ENCODE measurements at regions not wholly inside any gene's neighbourhood (a gene's known extent, or its start where the extent isn't known, plus 50 kb on each side); places are given as distances from the start of the nearest gene placed in this dataset.

DNA sequence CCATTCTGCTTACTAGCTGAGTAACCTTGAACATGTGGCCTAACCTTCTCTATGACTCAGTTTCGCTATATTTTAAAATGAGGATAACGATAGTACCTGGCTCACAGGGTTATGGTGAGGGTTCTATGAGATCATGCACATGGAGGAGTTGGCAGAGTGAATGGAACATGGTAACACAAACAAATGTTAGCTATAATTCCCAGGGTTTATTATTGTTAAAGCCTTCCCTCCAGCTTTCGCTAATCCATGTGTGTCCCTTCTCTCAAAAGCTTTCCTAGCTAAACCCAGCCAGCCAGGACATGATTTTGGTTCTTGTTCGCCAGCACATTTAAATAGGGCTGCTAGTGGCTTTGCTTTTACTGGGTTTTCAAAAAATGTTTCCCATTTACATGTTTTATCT, 361.0 kb upstream of the NFE2L3 start:
- FAIRE-seq: no peak

DNA sequence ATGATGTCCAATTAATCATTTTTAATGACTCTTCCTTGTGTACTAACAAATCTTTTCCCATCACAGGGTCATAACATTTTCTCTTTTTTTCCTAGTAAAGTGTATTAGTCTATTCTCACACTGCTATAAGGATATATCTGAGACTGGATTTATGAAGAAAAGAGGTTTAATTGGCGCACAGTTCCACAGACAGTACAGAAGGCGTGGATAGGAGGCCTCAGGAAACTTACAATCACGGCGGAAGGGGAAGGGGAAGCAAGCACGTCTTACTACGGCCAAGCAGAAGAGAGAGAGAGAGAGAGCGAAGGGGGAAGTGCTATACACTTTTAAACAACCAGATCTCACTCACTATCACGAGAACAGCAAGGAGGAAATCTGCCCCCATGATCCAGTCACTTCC, 359.4 kb upstream of the NFE2L3 start:
- no peak for FAIRE-seq

DNA sequence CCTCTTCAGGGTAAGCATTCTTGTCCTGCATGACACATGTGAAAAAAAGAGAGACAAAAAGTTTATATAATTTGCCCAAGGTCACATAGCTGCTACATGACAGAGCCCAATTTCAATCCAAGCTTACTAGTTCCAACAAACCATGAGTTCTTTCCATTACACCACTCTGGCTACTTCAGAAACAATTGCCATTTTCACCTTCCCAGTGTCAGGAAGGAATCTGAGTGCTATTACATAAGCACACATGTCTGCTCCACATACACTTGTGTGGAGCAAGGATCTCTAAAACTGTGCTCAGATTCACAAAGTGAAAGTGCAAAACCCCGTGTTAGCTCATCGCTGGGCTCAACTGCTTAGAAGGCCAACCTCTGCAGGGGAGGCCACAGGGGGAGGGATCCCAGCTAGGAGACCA, 356.2 kb upstream of the NFE2L3 start:
- no peak for FAIRE-seq

DNA sequence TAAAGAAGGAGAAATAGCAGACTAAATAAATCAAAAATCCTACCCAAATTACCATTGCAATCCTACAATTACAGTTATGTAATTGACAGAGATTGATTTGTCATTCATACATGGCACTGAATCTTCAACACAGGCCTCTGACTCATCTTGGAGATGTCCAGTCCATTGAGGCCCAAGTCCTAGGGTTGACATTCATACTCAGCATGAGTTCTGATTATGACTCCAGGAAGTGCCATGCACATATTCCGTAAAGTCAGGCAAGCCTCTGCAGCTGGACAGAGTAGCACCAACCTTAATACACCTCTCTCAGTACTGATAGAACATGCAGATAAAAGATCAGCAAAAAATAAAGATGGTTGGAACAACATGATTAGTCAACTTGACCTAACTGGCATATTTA, 353.7 kb upstream of the NFE2L3 start:
- FAIRE-seq: no peak

DNA sequence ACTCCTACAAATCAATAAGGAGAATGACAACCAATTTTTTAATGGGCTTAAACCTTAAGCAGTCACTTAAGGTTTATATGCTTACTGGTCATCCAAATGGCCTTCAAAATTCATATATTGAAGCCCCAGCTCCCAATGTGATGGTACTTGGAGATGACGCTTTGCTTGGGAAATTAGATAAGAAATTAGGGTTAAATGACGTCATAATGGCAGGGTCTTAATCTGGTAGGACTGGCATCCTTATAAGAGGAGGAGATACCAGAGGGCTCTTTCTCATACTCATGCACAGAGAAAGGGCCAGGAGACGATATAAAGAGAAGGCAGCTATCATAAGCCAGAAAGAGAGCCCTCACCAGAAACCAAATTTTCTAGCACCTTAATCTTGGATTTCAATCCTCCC, 350.8 kb upstream of the NFE2L3 start:
- FAIRE-seq: no peak

DNA sequence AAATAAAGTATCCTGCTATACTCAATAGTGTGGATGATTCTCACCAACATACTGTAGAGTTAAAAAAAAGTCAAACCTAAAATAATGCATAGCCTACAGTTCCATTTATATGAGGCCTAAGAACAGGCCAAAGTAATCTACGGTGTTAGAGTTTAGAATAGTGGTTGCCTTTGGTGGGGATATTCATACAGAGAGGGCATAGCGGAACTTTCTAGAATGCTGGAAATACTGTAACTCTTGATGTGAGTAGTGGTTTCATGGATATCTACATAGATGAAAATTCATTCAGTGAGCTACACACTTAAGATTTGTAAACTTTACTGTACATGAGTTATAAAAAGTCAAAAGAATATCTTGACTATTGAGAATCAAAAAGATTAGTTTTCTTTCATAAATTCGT, 349.9 kb upstream of the NFE2L3 start:
- FAIRE-seq: no peak

DNA sequence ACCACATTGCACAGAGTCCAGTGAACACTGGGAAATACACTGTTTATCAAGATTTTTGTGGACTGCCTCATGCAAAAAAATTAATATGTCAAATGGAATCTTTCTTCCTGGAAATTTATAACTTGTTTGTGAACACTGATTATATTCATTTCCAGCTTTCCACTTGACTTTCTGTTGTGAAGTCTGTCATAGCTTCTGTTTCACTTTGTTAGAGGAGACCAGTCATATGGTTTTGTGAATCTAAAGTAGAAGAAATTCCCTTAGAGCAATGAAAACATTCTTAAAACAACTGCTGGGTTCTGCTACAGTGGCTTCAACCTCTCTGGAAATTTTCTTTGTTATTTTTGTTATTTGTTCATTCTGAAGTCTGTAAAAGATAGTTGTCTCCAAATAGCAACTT, 349.5 kb upstream of the NFE2L3 start:
- no peak for FAIRE-seq

DNA sequence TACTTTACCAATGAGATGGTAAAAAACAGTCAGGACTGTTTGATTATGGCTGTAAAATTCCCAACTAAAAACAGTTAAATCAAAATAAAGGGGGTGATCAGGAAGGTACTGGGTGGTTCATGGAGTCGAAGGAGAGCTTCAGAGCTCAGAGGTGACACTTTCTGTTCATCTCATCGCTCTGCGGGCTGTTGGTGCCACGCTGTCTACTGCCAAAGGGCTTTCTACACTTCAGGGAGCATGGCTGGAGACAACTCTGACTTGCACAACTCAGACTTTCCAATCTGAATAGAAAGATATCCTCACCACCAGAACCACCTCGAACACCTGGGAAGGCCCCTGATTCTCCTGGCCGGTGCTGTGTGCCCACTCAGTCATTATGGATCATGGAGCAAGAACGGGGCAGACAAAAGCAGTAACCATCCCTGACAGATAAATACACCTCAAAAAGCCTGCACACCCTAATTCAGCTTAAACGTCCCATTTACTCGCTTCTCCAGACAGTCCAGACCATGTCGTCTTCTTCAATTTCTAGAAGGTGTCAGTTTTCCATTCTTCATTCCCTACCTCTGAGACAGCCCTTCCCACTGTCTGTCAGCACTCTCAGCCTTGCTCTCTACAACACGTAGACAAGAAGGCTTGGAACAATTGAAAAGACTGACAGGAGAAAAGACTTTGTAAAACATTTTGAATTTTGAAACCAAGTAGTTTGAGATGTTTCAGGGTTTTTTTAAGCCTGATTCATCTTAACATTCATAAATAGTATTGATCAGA, 348.7 kb upstream of the NFE2L3 start:
- no peak for FAIRE-seq

DNA sequence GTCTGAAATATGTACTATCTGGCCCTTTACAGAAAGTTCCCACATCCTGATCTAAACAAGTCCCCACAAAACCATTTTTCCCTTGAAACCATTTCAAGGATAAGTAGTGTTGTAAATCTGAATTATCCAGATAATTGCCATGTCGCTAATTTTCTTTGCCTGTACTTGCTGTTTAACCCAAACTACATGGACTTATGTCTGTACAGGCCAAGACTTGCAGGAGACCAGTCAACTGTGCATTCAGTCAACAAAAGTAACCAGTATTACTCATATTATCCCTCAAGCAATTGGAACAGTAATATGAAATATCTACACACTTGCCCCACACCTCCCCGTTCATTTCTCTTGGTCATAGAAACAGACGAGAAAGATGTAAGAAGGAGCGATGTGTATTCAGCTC, 347.8 kb upstream of the NFE2L3 start:
- no peak for FAIRE-seq

DNA sequence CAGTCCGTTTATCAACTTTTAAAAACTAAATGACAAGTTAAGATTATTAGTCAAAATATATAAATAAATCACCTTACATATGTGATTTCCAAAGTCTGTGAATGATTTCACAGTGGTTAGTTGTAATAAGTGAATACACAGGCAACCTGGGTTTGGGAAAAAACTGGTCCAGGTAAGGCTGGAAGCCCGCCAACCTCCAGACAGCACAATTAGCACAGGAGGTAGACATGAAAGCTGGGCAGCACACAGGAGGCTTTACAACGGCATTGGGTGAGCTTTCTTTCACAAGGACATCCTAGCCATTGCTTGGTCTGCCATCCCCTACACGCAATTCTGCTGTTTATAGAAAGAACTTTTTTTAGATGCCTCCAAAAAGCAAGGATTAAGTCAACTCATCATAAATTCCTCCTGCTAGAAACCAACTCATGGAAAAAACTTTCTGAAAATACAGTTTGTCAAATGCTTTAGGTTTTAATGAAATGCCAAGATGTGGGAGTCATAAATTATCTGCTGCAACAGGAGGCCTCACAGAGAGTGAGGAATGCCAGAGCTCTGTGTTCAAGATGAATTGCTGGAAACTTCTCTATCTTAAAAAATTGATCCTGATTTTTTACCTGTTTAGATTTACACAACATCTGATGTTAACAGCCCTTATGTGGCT, 346.8 kb upstream of the NFE2L3 start:
- no peak for FAIRE-seq

DNA sequence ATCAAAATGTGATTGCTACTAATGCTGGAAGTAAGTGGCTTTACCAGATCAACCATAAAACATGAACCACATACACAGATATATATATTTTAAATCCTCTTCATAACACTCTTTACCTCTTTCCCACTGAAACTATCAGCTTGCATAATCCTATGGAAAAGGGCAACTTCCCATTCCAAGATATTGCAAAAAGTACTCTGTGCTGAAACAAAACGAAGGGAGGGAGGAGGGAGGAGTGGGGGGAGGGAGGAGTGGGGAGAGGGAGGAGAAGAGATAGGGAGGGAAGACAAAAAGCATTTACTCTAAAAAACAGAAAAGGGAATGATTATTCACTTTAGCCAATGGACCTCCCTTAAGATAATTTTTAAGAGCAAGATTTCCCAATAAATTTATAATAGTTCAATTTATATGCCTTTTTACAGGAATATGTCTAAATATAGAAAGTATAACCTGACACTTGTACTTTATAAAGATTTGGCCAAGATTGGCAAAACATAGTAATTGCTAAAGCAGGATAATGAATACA, 344.8 kb upstream of the NFE2L3 start:
- no peak for FAIRE-seq

DNA sequence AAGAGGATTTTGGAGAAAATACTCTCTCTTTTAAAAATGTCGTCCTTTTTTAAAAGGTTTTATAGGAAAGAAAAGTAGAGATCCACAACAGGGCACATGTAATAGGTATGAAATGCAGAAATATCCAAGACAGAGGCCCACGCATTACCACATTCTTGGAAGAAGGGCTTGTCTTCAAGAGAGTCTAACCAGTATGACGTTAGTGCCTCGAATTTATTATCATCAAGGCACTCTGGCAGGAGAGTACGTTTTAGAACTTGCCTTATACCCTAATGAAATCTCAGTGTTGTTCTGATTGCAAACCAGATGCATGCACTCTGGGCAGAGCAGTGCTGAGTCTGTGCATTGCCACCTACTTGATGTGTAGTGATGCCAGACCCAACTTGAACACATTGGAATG, 342.6 kb upstream of the NFE2L3 start:
- FAIRE-seq: no peak

DNA sequence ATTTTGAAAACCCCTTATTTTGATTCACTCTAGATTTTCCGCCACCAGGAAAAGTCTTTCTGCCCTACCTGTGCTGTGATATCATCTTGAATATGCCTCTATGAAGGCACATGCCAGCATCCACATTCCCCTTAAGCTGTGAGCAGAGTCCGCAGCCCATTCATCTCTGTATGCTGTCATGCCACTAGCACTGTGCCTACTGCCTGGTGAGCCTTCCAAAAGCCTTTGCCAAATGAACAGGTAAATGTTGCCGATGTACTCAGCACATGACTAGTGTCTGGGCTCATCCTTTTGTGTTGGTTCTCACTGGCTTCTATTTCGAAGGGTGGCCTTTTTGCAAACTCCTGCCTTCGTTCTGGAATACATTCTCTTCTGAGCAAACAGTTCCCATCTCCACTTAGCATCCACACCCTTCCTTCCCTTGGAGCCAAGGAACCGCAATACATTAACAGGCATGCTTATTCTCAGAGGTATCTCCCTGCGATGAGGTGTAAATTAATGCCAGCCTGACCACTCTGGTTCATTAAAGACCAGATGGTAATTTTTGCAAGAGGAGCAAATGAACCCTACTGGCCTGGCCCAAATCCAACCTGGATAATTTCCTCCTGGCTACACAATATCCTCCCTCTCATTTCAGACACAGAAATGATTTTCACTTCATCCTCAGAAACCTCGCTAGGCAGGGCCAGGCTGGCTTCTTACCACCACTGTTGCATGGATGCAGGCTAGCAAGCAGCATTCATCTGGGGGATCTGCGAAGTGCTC, 339.7 kb upstream of the NFE2L3 start:
- no peak for FAIRE-seq

DNA sequence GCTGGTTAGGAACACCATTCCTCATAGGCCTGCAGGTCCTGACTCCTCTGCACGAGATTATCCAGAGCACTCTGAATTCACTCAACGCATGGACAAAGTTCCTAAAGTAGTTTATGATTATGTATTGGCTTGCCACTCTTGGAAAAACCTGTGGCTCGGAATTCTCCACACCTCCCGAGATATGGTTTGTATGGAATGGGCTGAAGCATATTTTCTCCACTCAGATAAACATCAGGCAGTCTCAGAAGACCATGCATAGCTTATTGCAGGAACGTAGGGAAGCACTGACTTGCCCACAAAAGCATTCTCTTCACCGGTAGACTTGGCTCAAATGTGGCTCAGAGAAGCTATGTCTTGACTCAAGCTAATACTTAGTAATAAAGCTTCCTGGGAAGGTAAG, 338.6 kb upstream of the NFE2L3 start:
- FAIRE-seq: no peak

DNA sequence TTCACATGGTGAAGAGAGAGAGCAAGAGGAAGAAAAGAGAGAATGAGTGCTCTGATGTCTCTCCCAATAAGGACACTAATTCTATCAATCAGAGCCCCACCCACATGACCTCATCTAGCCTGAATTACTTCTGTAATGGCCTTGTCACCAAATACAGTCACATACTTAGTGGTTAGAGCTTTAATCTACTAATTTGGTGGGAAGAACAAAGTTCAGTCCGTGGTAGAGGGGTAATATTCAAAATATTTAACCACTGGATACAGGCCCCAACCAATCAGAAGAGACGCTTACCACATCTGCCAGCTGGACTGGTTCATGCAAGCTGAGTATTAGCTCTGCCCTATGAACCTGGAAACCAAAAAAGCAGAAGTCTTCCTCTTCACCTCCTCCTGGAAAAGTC, 336.3 kb upstream of the NFE2L3 start:
- no peak for FAIRE-seq

DNA sequence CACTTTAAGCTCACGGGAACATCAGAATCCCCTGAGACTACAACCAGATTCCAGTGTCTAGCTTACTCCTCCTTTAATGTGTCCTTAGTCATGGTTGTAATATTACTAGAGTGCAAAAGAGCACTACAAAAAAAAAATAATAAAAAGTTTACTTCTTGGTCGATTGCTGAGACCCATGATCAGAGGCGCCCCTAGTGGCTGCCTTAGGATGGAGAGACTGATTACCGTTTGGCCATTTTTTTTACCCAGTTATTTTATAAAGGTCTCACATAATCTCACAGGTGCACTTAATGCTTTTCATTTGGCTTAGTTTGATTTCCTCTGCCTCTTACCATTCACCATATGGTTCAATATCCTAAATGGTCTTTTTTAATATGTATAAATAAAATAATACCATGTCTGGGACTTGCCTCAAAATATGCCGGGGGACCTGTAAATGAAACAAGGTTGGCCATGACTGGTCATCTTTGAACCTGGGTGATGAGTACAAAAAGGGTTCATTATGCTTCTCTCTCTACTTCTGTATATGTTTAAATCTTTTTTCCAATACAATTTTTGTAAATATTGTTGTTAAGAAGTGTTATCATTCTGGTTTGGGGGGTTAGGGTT, 331.5 kb upstream of the NFE2L3 start:
- no peak for FAIRE-seq

DNA sequence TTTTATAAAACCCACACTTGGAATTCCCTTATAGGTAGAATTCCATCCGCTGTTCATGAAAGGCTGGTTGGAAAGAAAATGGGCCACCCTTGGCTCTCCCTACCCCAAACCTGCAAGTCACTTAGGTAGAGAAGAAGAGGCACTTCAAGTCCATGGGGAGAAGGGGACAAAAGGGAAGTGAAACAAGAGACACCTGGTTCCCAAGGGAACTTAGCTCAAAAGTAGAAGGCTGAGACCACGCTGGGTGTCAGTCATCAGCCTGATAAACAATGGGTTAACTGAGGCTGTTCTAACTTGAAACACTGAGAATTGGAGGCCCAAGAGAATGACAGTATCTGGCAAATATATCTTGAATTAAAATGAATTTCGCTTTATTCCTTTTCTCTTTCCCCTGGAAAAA, 330.8 kb upstream of the NFE2L3 start:
- FAIRE-seq: no peak

DNA sequence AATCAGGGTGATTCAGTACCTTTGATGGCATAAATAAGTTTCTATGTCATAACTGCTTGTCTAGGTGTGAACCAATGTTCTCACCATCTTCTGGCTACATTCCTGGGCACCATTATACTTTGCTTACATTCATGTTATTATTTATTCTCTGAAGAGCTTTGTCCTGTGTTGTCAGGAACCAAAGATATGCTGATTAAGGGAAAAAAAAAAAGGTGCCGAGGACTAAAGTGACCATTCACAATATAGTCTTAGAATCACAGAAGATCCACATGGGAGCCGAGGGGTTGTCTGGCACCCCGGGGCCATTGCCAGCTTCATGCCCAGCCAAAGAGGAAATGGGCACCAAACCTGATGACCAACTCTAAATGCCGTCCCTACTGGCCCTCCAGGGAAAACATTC, 329.2 kb upstream of the NFE2L3 start:
- no peak for FAIRE-seq

DNA sequence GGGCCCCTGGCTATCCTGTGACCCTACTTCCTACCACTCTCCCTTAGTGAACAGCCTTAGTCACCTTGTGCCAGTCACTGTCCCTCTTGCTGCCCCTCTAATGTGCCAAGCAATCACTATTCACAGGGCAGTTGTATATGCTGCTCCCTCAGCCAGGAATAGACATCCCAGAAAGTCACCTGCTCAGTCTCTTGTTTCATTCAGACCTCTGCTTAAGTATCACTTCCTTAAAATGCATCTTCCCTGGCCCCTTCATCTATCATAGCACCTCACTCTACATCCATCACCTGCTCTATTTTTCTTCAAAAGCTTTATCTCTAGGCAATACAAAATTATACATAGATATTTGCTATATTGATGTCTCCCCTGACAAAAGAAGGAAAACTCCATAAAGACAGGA, 328.4 kb upstream of the NFE2L3 start:
- FAIRE-seq: no peak

DNA sequence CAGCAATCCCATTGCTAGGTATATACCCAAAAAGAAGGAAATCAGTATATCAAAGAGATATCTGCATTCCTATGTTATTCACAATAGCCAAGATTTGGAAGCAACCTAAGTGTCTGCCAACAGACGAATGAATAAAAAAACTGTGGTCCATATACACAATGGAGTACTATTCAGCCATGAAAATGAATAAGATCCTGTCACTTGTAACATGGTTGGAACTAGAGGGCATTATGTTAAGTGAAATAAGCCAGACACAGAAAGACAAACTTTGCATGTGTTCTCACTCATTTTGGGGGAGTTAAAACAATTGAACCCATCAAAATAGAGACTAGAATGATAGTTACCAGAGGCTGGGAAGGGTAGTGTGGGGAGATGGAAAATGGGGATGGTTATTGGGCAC, 323.5 kb upstream of the NFE2L3 start:
- no peak for FAIRE-seq

DNA sequence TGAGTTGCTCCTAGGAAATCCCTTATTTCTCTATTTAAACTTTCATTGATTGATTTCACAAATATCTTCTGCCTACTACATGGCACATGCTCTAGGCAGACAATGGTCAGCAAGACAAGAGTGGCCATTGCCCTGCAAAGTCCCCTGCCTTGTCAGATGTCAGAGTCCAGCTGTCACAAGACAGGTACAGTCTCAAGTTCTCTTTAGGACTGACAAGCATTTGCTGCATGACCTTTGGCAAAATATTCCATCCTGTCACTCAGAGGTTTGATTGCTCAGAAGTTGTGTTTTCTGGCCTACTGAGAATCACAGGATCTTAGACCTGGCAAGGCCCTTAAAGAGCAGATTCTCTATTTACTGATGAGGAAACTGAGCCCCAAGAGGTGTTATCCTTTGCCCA, 322.3 kb upstream of the NFE2L3 start:
- FAIRE-seq: no peak

DNA sequence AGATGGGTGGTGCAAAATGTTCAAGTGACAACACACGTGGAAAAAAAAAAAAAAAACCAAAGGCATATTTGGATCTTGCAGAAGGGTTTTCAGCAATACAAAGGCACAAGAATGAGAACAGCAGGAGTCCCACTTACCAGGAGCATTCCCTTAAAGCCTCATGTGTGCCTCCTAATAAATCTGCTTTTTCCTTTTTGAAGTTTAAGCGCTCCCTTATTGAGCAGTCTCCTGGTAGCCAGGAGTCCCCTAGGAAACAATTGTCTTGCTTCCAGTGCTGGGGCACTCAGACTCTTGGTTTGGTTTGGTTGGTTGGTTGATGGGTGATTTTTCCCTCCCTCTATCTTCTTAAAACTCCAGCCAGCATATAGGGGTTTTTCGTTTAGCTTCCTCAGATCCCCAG, 321.8 kb upstream of the NFE2L3 start:
- no peak for FAIRE-seq

DNA sequence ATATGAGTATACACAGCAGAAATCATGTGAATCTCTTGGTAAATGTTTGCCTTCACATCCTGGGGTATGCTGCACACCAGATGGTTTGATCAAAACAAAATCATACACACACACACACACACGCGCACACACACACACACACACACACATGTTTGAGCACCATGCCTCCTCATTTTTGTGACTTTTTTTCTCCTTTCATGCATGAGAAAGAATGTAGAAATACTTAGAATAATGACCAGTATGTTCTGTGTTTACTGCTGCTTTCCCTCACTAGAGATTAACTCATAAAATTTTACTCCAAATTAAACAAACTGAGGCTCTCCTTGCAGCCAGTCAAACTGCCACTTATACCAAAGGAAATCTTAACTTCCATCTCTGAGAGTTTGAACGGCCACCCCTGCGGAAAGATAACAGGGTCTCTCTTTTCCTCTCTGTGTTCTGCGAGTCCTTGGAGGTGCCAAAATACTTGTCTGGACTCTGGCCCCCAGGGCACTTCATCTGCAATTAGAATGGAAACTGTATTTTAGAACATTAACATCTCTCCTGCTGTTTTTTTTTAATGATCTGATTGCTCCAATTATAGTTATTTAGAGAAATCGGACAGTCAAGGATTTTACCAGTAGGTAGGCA, 320.8 kb upstream of the NFE2L3 start:
- FAIRE-seq: no peak

Data from A204.1 (cell line).